Smooth muscle cell (in vitro differentiated cells): ENCODE measurements at regions not wholly inside any gene's neighbourhood (a gene's known extent, or its start where the extent isn't known, plus 50 kb on each side); places are given as distances from the start of the nearest gene placed in this dataset.
"Not testable (repeated sequence)": the region's sequence is repeated elsewhere in the genome, so short reads cannot be mapped to it uniquely, and the experiment has no call there.

Experiments used
- DNase-seq: peaks from one replicate; lab custom pipeline; 2025; ENCODE audit not compliant: unreplicated experiment; lab: John Stamatoyannopoulos, UW
- H2AFZ ChIP-seq: fragments of 200-600 bp; sonication (generic); 2 replicates; pipeline ENCODE4 v1.6.0; 2016; ENCODE audit warnings: antibody characterized with exemption, low read depth, mild to moderate bottlenecking
- H3F3A ChIP-seq: fragments of 200-600 bp; sonication (generic); 2 replicates; pipeline ENCODE4 v1.6.0; 2017; ENCODE audit warnings: antibody characterized with exemption, low read depth
- H3K27ac ChIP-seq: fragments of 200-600 bp; sonication (generic); 2 replicates; pipeline ENCODE4 v1.5.1; 2016; ENCODE audit warnings: low read depth, mild to moderate bottlenecking
- H3K27me3 ChIP-seq: fragments of 200-600 bp; sonication (generic); 2 replicates; pipeline ENCODE4 v1.6.1; 2016; ENCODE audit warnings: low read depth, mild to moderate bottlenecking
- H3K36me3 ChIP-seq: fragments of 200-600 bp; sonication (generic); 2 replicates; pipeline ENCODE4 v1.5.1; 2016; ENCODE audit warnings: low read depth
- H3K4me1 ChIP-seq: fragments of 200-600 bp; sonication (generic); 2 replicates; pipeline ENCODE4 v1.5.1; 2016; ENCODE audit warnings: low read depth
- H3K4me2 ChIP-seq: fragments of 200-600 bp; sonication (generic); 2 replicates; pipeline ENCODE4 v1.6.0; 2016; ENCODE audit warnings: mild to moderate bottlenecking
- H3K4me3 ChIP-seq: fragments of 200-600 bp; sonication (generic); 2 replicates; pipeline ENCODE4 v1.5.1; 2016; ENCODE audit warnings: mild to moderate bottlenecking
- H3K79me2 ChIP-seq: fragments of 200-600 bp; sonication (generic); 2 replicates; pipeline ENCODE4 v1.6.0; 2016; ENCODE audit warnings: low read depth, mild to moderate bottlenecking
- H3K9ac ChIP-seq: fragments of 200-600 bp; sonication (generic); 2 replicates; pipeline ENCODE4 v1.6.0; 2016; ENCODE audit warnings: low read depth
- H3K9me3 ChIP-seq: fragments of 200-600 bp; sonication (generic); replicated peaks from 2 replicates; pipeline ENCODE4 v1.5.1; 2016; ENCODE audit warnings: low read depth
- H4K20me1 ChIP-seq: fragments of 200-600 bp; sonication (generic); 2 replicates; pipeline ENCODE4 v1.6.0; 2016; ENCODE audit warnings: low read depth
- CTCF ChIP-seq: fragments of 200-600 bp; sonication (generic); IDR thresholded peaks from 2 replicates; pipeline ENCODE4 v1.5.1; 2017; ENCODE audit warnings: borderline replicate concordance, mild to moderate bottlenecking, antibody characterized with exemption; ENCODE audit not compliant: insufficient read depth, poor library complexity, severe bottlenecking
- WGBS: methylation state at CpG from one replicate; pipeline ENCODE4 v1.1.7; 2016; ENCODE audit warnings: low lambda C conversion rate; 5-methylcytosine and 5-hydroxymethylcytosine counted together

GRCh38 chr7:96775046-96775445, 65.4 kb upstream of the SEM1 start:
- H3K4me3 ChIP-seq: no peak overlapping the region

GRCh38 chr7:96778263-96778662, 68.6 kb upstream of the SEM1 start:
- DNase-seq: no peak
- 47% methylated on average over 3 of the region's 3 CpGs for WGBS

More at GRCh38 chr7:96775046-96775445, 65.4 kb upstream of the SEM1 start:
- peaks cover 35% of the 10 kb centered on the region for H3K27me3 ChIP-seq
- no peaks in the 10 kb centered on the region for H3F3A ChIP-seq
- no peak overlapping the region for H3K4me2 ChIP-seq
- H4K20me1 ChIP-seq: no peaks in the 10 kb centered on the region
- H3K79me2 ChIP-seq: no peaks in the 10 kb centered on the region
- no peak overlapping the region for H3K27ac ChIP-seq
- no peak overlapping the region for H3K9ac ChIP-seq
- no peaks in the 10 kb centered on the region for H3K9me3 ChIP-seq
- WGBS: 95% methylated on average over 8 of the region's 8 CpGs
- H2AFZ ChIP-seq: no peak overlapping the region
- DNase-seq: no peak
- no peaks in the 10 kb centered on the region for H3K36me3 ChIP-seq
- no peaks in the 10 kb centered on the region for H3K4me1 ChIP-seq
- no peak for TF ChIP-seq CTCF

GRCh38 chr7:96781919-96782318, 72.3 kb upstream of the SEM1 start:
- H3K4me1 ChIP-seq: peaks cover 4% of the 10 kb centered on the region
- H3K4me2 ChIP-seq: no peak overlapping the region
- no peaks in the 10 kb centered on the region for H3K36me3 ChIP-seq
- H2AFZ ChIP-seq: no peak overlapping the region
- no peaks in the 10 kb centered on the region for H3F3A ChIP-seq
- no peak for TF ChIP-seq CTCF
- no peak overlapping the region for H3K4me3 ChIP-seq
- no peak for DNase-seq
- H3K9ac ChIP-seq: no peak overlapping the region
- H3K27me3 ChIP-seq: no peaks in the 10 kb centered on the region
- H3K9me3 ChIP-seq: no peaks in the 10 kb centered on the region
- no peak overlapping the region for H3K27ac ChIP-seq
- H4K20me1 ChIP-seq: no peaks in the 10 kb centered on the region
- no peaks in the 10 kb centered on the region for H3K79me2 ChIP-seq

More at GRCh38 chr7:96778263-96778662, 68.6 kb upstream of the SEM1 start:
- peaks cover 19% of the 10 kb centered on the region for H3K27me3 ChIP-seq
- no peaks in the 10 kb centered on the region for H3F3A ChIP-seq
- H4K20me1 ChIP-seq: no peaks in the 10 kb centered on the region
- peak; percentile 18 for TF ChIP-seq CTCF
- H3K27ac ChIP-seq: no peak overlapping the region
- no peaks in the 10 kb centered on the region for H3K36me3 ChIP-seq
- H3K4me3 ChIP-seq: no peak overlapping the region
- no peaks in the 10 kb centered on the region for H3K79me2 ChIP-seq
- no peaks in the 10 kb centered on the region for H3K4me1 ChIP-seq
- H3K9me3 ChIP-seq: no peaks in the 10 kb centered on the region
- no peak overlapping the region for H2AFZ ChIP-seq
- H3K4me2 ChIP-seq: no peak overlapping the region
- H3K9ac ChIP-seq: no peak overlapping the region

GRCh38 chr7:96782686-96783298, 73.1 kb upstream of the SEM1 start:
- H3K4me3 ChIP-seq, H3K9ac ChIP-seq, DNase-seq, H3K27me3 ChIP-seq, H3K36me3 ChIP-seq, H3K9me3 ChIP-seq, H3K4me1 ChIP-seq, H3K79me2 ChIP-seq, H3K27ac ChIP-seq, H4K20me1 ChIP-seq, H3F3A ChIP-seq, H3K4me2 ChIP-seq, H2AFZ ChIP-seq: not testable (repeated sequence)
- 95% methylated on average over 7 of the region's 7 CpGs for WGBS
